ENCODE measurements at regions not wholly inside any gene's neighbourhood (a gene's known extent, or its start where the extent isn't known, plus 50 kb on each side); places are given as distances from the start of the nearest gene placed in this dataset.

DNA sequence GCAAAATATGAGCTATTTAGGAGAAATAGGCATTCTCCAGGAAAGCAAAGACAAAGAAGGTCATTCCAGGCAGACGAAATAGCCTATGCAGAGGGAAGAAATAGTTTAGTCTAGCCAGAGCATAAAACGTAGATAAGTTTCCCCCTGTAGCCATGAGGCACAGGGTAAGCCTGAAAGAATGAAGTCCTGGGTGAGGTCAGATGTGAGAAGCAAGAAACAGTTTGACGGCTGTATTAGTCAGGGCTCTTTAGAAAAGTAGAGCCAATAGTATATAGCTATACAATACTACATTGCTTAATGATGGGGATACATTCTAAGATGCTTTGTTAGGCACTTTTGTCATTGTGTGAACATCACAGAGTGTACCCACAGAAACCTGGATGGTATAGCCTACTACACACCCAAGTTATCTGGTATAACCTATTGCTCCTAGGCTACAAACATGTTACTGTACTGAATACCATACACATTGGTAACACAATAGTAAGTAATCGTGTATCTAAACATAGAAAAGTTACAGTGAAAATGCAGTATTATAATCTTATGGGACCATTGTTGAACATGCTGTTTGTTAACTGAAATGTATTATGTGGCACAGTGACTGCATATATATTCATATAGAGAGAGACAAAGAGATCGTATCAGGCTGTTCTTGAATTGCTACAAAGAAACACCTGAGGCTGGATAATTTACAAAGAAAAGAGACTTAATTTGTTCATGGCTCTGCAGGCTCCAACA, 59.3 kb upstream of the WDFY2 start:
- Histone ChIP-seq H4K20me1 (ENCODE audit: low read length) (no peaks in the 10 kb centered on the region), H3K9me3 (ENCODE audit: low read length) (no peaks in the 10 kb centered on the region), H3K4me1 (ENCODE audit: insufficient read depth, low read length) (peaks cover 44% of the 10 kb centered on the region), H2AFZ (ENCODE audit: low read length) (peak overlapping the region; percentile 15; the same call in 1 of the 2 replicates), H3K27me3 (ENCODE audit: low read length) (no peaks in the 10 kb centered on the region), H3K9me2 (replicated peaks; ENCODE audit: low read length) (no peaks in the 10 kb centered on the region), H3K9ac (ENCODE audit: low read length) (peak overlapping the region; percentile 53), H3K27ac (ENCODE audit: low read length) (peak overlapping the region; percentile 93), H3F3A (ENCODE audit: low read length, unreplicated experiment) (no peaks in the 10 kb centered on the region), H3K4me3 (ENCODE audit: low read length) (no peak overlapping the region), H3K4me2 (ENCODE audit: low read length) (peak overlapping the region; percentile 57), H3K79me2 (ENCODE audit: low read length) (no peaks in the 10 kb centered on the region), H3K36me3 (ENCODE audit: low read depth, low read length) (no peaks in the 10 kb centered on the region)
- POLR2A ChIA-PET (ENCODE audit: unreplicated experiment), result interaction anchor here (0.5 to 1.4 kb wide), 2 partner anchors 72 to 78 kb away, joined by 5 to 11 read pairs; partner anchors contain the start of gene INTS6
- intact Hi-C loops (cut with micrococcal nuclease), result loop anchor here (5.0 kb wide), 1 partner anchor 73 kb away; the partner anchor contains the start of gene INTS6
- ATAC-seq (no peak; the same call in 1 of the 2 replicates), DNase-seq (no peak)
- BruUV-seq (replicated peaks), result TSS peak; percentile 75
- no peak for TF ChIP-seq EZH2phosphoT487 (IDR thresholded peaks at IDR 0.05; ENCODE audit: borderline replicate concordance, low read length)
- TF ChIP-seq EZH2 (IDR thresholded peaks at IDR 0.05; ENCODE audit: low read length, unreplicated experiment), result no peak
- no peak for TF ChIP-seq CTCF (conservative IDR thresholded peaks at IDR 0.05; ENCODE audit: low read depth, low read length)
- CTCF ChIA-PET, result no interaction called here

GRCh38 chr13:51525567-51526167, 58.6 kb upstream of the WDFY2 start:
- intact Hi-C loops (cut with micrococcal nuclease), result no loop called here
- DNase-seq (peak; percentile 23), ATAC-seq (no peak; the same call in 1 of the 2 replicates)
- Histone ChIP-seq H3K4me3 (ENCODE audit: low read length) (no peak overlapping the region), H3K9me3 (ENCODE audit: low read length) (no peaks in the 10 kb centered on the region), H4K20me1 (ENCODE audit: low read length) (no peaks in the 10 kb centered on the region), H3K9me2 (replicated peaks; ENCODE audit: low read length) (no peaks in the 10 kb centered on the region), H3K4me2 (ENCODE audit: low read length) (0 out of 2 replicates have a peak overlapping the region, but pooled peaks have one; percentile 57), H3K4me1 (ENCODE audit: insufficient read depth, low read length) (peaks cover 37% of the 10 kb centered on the region), H2AFZ (ENCODE audit: low read length) (peak overlapping the region; percentile 15; the same call in 1 of the 2 replicates), H3K79me2 (ENCODE audit: low read length) (no peaks in the 10 kb centered on the region), H3F3A (ENCODE audit: low read length, unreplicated experiment) (no peaks in the 10 kb centered on the region), H3K9ac (ENCODE audit: low read length) (no peak overlapping the region), H3K27ac (ENCODE audit: low read length) (peak overlapping the region; percentile 93), H3K36me3 (ENCODE audit: low read depth, low read length) (no peaks in the 10 kb centered on the region), H3K27me3 (ENCODE audit: low read length) (no peaks in the 10 kb centered on the region)
- no peak for TF ChIP-seq EZH2phosphoT487 (IDR thresholded peaks at IDR 0.05; ENCODE audit: borderline replicate concordance, low read length)
- TF ChIP-seq CTCF (conservative IDR thresholded peaks at IDR 0.05; ENCODE audit: low read depth, low read length), result no peak
- no peak for TF ChIP-seq EZH2 (IDR thresholded peaks at IDR 0.05; ENCODE audit: low read length, unreplicated experiment)
- POLR2A ChIA-PET (ENCODE audit: unreplicated experiment), result interaction anchor here (0.5 to 1.4 kb wide), 2 partner anchors 73 to 79 kb away, joined by 5 to 11 read pairs; partner anchors contain the start of gene INTS6
- BruUV-seq (replicated peaks), result no TSS peak
- CTCF ChIA-PET, result no interaction called here

Data from PC-3 (cell line).